LNCaP clone FGC (cell line): ENCODE measurements at regions not wholly inside any gene's neighbourhood (a gene's known extent, or its start where the extent isn't known, plus 50 kb on each side); places are given as distances from the start of the nearest gene placed in this dataset.

ENCODE experiments used
- DNase-seq: peaks from one replicate; pipeline ENCODE4 v3.0.0-alpha.2; 2011; ENCODE audit warnings: low read depth
- H3K4me3 ChIP-seq: 2 replicates; pipeline ENCODE4 v1.5.1; 2011; ENCODE audit warnings: mild to moderate bottlenecking, low read depth, low read length, control low read depth
- TF ChIP-seq, protein P1 (sequence below): IDR thresholded peaks from 2 replicates; pipeline ENCODE4 v1.5.1; 2012; ENCODE audit warnings: mild to moderate bottlenecking; ENCODE audit not compliant: control insufficient read depth, insufficient read depth; ENCODE audit errors: extremely low read depth

DNA sequence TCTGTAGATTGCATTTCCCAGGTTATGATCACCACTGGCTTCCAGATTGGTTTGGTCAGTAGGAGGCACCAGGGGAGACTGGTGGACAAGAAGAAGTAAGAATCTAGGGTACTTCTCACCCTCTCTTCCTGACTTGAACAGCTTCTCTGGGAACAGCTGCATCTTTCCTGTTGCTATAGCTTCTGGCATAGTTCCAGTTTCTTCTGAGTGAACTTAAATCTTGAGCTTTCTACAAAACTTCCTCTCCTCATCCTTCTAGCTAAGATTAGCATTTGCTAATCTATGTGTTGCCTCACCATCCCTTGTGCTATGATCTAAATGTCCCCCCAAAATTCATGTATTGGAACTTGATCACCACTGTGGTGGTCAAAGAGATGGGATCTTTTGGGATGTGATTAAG, 724.6 kb downstream of the UTRN start:
- TF ChIP-seq, protein P1, sequence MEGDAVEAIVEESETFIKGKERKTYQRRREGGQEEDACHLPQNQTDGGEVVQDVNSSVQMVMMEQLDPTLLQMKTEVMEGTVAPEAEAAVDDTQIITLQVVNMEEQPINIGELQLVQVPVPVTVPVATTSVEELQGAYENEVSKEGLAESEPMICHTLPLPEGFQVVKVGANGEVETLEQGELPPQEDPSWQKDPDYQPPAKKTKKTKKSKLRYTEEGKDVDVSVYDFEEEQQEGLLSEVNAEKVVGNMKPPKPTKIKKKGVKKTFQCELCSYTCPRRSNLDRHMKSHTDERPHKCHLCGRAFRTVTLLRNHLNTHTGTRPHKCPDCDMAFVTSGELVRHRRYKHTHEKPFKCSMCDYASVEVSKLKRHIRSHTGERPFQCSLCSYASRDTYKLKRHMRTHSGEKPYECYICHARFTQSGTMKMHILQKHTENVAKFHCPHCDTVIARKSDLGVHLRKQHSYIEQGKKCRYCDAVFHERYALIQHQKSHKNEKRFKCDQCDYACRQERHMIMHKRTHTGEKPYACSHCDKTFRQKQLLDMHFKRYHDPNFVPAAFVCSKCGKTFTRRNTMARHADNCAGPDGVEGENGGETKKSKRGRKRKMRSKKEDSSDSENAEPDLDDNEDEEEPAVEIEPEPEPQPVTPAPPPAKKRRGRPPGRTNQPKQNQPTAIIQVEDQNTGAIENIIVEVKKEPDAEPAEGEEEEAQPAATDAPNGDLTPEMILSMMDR: no peak
- no peak for DNase-seq
- no peak overlapping the region for H3K4me3 ChIP-seq

DNA sequence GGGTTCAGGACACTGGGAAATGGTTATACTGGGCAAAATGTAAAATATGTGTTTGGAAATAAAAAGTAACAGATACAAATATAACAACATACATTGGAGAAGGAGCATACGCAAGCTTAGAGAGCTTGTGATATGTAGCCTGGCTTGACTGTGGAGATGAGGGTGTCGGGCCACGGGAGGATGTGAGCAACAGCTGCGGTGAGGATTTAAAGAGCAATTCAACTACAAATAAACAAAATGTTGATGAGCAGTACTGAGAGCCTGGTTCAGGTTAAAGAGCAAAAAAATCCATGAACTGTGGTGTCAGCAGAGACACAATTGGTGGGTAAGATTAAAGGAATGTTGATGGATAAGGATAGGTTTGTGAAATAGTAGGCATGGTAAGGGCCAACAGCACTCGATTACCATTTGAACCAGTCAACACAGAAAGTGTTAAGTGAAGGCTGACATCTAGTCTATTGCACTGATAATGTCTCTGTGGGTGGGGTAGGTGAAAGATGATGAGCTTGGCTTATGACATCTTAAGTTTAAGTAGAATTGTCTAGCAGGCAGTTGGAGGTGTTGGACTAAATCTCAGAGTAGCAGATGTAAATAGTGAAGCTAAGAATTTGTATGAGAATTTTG, 723.2 kb downstream of the EPM2A start:
- TF ChIP-seq, protein P1: no peak
- no peak overlapping the region for H3K4me3 ChIP-seq
- DNase-seq: no peak

DNA sequence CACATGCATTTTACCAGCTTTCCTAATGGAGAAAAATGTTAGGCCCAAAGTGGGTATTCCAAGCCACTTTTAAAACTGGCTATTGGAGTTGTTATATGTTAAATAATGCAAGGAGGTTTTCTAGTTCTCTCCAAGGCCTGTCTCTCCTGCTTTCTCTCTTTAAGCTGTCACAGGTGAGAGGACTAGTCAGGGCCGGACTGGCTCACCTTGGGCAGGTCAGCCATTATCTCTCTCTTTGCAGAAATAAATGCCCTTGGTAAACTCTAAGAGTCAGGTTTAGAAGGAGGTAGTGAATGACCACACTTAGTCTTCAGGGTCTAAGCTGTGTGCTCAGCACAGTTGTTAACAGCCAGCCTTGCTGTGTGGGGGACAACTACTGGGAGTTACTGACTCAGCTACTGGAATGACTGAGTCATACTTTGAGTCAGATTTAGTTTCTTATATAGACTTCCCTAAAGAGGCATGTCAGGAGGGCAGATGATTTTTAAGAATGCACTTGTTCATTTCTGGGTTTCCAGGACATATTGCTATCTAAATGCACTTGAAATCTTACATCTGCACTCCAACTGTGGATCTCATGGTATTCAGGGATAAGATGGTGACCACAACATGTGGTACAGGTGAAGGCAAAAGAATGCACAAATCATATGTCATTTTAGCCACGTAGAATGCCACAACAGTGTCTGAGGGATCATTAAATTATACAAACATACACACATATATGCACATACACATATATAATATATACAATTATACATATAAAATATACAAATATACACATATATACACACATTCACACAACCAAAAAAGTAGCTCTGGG, 719.4 kb downstream of the EPM2A start:
- DNase-seq: no peak
- no peak overlapping the region for H3K4me3 ChIP-seq

DNA sequence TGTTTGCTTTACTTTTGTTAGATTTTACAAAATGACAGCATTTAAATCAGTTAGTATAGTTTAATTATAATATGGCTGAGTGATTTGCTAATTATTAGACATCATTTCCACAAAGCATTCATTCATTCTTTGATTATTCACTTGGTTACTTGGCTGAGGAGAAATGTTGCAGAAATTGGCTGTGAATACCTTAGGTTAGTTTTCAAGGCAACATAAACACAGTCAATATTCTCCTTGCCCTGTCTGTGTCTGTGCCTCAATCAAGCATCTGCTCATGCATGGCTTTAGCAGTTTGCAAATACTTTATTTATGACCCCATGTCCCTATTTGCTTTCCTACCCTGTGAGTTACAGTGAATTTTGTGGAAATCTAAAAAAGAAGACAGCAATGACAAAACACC, 718.3 kb downstream of the EPM2A start:
- no peak for DNase-seq
- TF ChIP-seq, protein P1: no peak
- no peak overlapping the region for H3K4me3 ChIP-seq

More for the DNA sequence above, 719.4 kb downstream of the EPM2A start:
- TF ChIP-seq, protein P1: no peak

DNA sequence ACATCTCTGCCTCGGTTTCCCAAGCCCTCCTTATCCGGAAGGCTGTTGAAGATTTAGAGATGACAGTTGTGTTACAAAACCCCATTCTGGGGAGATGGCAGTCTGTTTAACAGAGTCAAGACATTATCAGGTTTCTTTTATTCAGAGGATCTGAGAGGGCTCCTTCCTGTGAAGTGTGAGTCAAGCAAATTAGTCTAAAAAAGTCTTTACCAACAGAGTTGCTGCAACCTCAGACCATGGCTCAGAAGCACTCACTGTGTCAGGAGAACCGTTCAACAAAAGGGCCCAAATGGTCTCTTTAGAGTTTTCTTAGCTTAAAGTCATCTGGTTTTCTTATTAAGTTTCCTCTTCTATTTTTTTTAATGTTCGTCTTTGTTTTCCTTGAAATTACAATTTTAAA, 717.8 kb downstream of the EPM2A start:
- no peak overlapping the region for H3K4me3 ChIP-seq
- TF ChIP-seq, protein P1: no peak
- no peak for DNase-seq

DNA sequence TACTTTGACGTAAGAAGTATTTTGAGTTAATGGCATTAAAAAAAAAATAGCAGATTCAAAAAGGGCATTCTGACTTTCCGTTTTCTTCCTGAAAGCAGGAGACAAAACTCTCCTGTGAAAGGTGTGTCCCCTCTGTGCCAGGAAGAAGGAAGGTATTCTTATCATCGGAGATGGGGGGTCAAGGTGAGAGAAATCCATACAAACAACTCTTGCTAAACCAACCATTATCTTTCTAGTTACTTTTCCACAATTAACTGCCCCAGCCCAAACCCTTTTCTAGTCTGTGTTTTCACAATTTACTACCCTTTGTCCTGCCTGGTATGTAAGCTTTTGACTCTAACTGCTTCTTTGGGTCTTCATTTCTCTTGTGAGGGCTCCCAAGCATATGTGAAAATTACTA, 717.3 kb downstream of the EPM2A start:
- no peak overlapping the region for H3K4me3 ChIP-seq
- DNase-seq: no peak
- TF ChIP-seq, protein P1: no peak
